HS-5 (cell line): ENCODE measurements at regions not wholly inside any gene's neighbourhood (a gene's known extent, or its start where the extent isn't known, plus 50 kb on each side); places are given as distances from the start of the nearest gene placed in this dataset.

ENCODE experiments used
- DNase-seq: peaks from one replicate; pipeline ENCODE4 v3.0.0-alpha.2; 2012; ENCODE audit warnings: low read depth

DNA sequence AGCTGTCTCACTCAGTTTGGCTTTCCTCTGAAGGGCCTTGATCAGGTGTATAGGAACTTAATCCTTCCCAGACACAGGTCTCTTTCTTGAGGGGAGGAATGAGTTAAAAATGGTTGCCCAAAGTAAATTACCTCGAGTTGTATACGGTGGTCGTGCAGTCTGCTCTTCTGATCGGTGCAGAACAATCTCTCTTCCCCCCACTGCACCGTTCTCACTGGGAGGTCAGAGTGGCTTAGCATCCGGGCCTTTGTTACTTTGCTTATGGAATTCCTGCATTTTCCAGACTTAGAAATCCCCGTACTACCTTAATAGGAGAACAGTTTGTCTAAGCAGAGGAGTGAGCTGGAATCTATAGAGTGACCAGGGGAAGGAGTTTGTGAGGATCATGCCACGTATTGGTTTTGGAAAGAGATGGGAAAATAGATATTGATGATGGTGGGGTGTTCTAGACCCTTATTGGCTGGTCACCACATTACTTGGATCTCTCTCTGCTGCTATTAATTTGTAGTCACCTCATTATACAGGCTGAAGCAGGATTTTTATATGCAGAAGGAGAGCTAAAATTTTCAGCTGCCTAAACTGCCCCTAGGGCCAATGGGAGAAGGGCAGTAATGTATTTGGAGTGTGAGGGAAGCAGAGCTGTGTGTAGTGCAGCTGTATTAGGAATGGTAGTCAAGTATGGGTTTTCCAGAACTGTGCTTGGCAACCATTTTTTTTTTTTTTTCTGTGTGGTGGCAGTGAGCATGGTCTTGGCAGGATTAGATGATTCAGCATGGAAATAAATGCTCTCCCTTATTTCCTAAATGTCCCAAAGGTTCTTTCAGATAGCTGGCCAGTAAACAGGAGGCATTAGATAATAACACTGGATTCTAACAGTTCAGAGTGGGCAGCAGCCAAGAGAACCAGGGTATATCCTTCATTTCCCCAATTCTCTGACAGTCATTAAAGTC is 81.5 kb downstream of the NDUFS5 start:
- DNase-seq, result no peak

GRCh38 chr1:39109644-39110043 is 83.5 kb downstream of the NDUFS5 start:
- DNase-seq, result no peak

- DNase-seq, result no peak
Measured at GRCh38 chr1:39110325-39110851, 84.2 kb downstream of the NDUFS5 start.

DNA sequence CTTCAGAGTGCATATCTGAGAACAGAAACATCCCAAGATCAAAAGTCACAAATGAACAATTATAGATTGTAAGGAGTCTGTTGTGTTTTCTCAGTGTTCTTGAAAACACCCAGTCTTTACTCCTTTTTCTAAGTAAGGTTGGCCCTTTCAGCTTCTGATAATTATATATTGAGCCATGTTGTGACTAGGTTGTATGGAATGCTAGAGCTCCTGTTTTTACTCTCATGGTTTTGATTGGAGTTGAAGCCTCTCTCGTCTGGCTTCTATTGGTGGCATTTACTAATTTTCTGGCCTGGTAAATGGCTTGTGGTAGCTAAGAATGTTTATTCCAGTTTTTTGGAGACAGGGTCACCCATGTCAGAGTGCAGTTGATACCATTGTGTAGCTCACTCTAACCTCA is 84.7 kb downstream of the NDUFS5 start:
- DNase-seq, result no peak

GRCh38 chr1:39113109-39113743 is 87.1 kb downstream of the NDUFS5 start:
- no peak for DNase-seq

DNA sequence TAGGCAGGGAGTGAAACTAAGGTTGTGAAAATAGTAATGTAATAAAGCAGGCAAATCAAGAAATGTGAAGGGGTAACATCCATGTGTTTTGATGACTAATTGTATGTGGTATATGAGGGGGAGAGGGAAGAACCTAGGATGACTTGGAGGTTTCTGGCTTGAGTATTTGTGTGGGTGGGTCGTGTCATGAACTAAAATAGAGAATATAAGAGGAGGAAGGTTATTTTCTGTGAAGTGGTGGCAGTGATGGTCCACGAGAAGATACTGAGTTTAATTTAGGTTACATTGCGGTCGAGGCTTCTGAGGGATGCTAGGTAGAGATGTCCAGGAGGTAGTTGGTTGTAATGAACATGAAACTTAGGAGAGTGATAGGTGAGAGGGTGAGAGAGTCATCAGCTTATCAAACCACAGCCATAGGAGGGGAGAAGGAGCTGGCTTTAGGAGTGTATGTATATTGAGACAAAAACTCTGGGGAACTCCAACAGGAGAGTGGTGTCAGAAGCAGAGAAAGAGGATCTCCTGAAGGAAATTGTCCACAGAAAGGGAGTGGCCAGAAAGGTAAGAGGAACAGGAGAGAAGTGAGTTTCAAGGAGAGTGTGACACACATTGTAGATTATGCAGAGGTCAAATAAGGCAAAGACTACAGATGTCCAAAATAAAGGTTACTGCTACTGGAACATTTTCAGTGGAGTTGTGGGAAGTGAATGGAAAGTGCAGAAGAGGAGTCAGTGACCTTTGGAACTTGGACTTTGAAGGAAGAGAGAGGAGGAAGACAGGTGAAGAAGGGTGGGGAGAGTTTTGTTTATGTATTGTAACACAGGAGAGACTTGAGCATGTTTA is 89.0 kb upstream of the MACF1 start:
- DNase-seq, result no peak

DNA sequence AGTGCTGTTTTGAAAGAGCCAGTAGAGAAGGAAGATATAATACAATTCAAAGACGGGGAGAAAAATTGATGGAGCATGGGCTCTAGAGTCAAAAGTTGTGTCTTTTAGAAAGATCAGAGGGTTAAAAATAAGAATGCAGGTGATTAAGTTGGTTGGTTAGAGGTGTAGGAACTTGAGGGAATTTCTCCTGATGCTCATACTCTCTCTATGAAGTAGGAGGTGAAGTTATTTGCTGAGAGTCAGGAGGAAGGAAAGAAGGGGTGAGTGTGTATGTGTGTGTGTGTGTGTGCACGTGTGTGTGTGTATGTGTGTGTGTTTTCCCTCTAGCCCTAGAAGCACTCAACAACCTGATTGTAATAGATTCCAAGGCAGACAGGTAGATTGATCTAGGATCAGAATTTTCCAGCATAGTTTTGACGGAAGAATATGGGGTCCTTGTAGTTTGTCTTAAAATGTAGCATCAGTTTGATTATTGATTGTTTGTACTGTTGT is 88.3 kb upstream of the MACF1 start:
- no peak for DNase-seq

DNA sequence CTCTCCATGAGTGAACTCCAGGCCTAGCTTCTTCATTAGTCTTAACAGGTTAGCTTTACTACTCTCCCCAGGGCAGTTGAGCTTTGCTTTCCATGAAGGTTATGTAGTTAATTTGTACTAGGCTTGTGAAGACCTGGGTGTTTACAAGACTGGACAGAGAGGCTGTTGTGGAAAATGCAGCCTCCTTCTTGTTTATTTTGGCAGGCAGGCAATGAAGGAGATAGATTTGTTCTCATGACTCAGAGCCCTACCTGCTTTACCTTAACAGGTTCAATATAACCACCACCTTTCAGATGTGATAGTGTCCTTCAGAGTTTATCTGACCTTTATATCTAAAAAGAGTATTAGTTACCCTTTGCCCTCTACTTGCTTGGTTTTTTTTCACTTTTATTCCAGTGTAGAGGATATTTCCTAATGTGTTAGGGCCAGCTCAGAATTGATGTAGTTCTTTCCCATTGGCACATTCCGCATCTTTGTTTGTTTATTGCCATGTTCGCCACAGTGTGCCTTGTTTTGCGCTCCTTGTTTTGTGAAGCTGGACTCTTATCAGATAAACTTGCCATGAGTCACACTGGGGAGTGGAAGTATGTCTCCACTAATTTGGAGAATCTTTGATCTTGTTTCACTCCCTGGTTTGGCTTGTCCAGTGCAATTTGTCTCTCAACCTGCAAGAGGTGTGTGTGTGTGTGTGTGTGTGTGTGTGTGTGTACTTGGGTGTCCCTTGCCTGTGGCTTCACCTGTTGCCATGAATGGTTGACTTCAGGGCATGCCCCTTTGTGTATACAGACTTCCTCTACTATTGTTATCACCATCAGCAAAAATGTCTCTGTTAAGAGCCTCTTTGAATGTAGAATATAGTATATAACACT is 87.4 kb upstream of the MACF1 start:
- no peak for DNase-seq

DNA sequence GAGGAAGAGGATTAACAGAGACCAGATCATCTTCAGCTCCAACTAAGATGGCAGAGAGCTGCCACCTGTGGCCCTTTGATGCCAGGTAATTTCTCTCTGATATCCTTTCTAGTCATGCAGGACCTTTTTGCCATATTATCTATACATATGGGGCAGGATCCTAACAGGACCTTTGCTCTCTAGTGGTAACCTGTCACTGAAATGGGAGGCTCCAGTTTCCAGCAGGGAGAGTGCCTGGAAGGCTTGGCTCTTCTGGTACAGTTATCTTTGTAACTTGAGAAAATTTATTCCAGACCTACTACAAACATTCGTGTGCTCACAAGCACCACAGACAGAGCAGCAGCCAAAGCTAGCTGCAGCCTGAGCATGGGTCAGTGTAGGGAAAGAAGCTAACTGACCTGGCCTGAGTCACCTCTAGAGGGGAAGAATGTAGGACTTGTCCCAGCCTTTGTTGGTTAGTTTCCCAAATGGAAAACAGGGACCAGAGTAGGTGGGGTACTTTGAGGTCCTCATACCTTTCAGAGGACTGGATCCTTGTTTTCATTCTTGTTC is 86.5 kb upstream of the MACF1 start:
- DNase-seq, result no peak

DNA sequence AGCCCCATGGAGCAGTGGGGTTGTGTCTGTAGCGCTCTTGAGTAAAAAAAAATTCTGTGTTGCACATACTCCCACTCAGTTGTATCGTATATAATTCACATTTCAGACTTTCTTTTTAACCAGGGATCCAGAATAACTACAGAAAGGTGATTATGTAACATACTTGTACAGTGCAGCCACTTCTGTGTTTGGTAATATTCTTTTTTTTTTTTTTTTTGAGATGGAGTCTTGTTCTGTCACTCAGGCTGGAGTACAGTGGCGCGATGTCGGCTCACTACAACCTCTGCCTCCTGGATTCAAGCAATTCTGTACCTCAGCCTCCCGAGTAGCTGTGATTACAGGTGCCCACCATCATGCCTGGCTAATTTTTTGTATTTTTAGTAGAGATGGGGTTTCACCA is 82.4 kb upstream of the MACF1 start:
- no peak for DNase-seq

DNA sequence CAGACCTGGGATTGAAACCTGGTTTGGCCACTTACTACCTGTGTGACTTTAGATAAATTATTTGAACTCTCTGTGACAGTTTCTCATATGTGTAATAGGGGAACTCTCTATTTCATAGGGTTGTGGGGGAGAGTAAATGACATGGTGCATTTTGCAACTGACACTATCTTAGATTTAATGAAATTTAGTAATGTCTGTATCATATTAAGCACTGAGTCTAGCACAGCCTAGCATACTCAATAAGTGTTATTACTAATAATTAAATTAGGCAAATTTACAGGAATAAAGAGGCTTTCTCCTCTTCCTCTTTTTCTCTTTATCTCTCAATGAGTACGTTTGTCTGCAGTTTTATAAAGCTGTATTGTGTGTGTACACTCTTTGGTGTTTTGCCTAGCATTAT is 80.2 kb upstream of the MACF1 start:
- DNase-seq, result no peak

DNA sequence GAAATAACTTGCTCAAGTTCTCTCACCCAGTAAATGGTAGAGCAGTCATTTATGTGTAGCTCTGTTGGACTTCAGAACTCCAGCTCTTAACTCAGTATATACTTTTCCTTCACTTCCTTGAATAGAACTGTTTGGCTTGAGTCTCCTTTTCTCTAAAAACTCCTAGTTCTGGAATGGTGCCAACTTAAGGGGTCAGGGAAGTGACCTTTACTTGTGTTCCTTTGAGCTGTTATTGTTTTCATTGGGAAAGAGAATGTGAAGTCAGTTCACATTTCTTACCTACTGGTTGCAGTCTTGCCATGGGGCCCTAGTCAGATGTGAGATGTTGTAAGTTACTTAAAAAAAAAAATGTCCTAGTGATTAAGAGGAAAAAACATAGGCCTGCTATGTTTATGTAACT is 77.0 kb upstream of the MACF1 start:
- no peak for DNase-seq

DNA sequence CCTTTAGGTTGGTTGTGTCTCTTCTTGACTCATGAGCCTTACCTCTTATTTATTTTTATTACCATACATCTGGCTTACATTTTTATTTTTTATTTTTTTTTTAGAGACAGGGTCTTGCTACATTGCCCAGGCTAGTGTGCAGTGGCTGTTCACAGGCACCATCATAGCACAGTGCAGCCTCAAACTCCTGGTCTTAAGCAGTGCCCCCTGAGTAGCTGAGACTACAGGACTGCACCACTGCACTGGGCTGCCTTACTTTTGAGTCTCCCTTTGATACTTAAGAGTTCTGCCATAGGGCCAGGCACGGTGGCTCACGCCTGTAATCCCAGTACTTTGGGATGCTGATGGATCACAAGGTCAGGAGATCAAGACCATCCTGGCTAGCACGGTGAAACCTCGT is 76.4 kb upstream of the MACF1 start:
- DNase-seq, result no peak

- no peak for DNase-seq
Measured at GRCh38 chr1:39128959-39129358, 75.5 kb upstream of the MACF1 start.

DNA sequence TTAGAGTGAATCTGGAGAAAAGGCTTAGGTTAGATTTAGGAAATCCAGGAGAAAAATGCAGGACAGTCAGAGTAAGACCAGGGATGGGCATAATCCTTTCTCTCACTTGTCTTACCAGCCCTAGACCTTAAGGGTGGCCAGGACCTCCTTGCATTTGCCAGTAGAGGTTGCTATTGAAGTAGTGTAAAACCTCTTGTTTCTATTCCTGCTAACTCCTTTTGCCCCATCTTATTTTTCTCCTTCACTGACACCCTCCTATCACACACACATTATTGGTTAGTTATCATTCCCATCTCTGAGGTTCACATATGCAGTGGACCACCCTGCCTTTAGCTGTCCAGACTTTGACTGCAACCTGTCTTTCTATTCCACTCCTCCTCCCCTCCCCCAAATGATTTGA is 75.0 kb upstream of the MACF1 start:
- no peak for DNase-seq

DNA sequence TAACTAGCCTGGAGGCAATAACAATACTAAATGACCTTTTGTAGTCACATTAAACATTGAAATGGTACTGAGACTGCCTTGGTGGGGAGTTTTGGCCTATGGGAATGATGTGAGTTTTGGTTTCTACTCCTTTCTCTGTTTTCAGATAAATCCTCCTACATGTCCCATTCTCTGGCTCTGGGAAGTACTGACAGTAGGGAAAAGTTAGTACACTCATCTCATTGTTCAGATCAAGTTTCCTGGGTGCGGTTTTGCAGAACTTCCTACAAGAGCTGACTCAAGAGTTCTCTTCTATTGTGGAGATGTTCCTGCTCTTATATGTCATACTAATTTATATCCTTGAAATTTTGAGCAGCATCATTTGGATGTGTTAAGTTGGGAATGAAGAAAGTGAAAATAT is 74.2 kb upstream of the MACF1 start:
- DNase-seq, result no peak

- no peak for DNase-seq
Measured at GRCh38 chr1:39131940-39132339, 72.6 kb upstream of the MACF1 start.

GRCh38 chr1:39132505-39133339 is 71.8 kb upstream of the MACF1 start:
- peak; percentile 43 for DNase-seq

DNA sequence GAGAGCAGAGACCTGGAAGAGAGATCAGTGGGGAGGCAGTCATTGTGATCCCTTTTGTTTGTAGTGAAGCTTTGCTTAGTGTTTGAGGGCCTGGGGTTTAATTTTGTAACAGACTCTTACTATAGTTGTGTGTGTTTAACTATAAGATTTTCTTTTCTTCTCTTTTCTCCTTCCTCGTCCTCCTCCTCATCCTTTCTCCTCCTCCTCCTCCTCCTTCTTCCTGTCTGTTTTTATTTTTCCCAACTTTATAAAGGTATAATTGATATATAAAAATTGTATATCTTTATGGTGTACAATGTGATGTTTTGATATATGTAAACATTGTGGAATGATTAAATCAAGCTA is 71.2 kb upstream of the MACF1 start:
- DNase-seq, result no peak

DNA sequence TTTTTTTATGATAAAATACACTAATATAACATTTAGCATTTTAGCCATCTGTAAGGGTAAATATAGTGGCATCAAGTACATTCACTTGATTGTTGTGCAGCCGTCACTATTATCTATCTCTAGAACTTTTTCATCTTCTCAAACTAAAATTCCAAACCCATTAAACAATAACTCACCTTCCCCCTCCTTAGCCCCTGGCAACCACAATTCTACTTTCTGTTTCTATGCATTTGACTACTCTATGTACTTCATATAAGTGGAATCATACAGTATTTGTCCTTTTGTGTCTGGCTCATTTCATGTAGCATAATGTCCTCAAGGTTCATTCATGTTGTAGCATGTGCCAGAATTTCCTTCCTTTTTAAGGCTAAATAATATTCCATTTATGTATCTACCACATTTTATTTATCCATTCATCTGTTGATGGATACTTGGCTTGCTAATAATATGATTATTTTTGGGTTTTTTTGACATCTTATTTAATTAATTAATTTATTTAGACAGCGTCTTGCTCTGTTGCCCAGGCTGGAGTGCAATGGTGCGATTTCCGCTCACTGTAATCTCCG is 69.6 kb upstream of the MACF1 start:
- DNase-seq, result no peak
